HG02763 (cell line): ENCODE measurements at regions not wholly inside any gene's neighbourhood (a gene's known extent, or its start where the extent isn't known, plus 50 kb on each side); places are given as distances from the start of the nearest gene placed in this dataset.
"Not testable (repeated sequence)": the region's sequence is repeated elsewhere in the genome, so short reads cannot be mapped to it uniquely, and the experiment has no call there.

Experiments
- ATAC-seq: cut with Tn5 transposase; IDR thresholded peaks from one replicate; pipeline ENCODE4 v1.9.1; 2021; ENCODE audit warnings: mild to moderate bottlenecking, moderate library complexity; ENCODE audit not compliant: unreplicated experiment

DNA sequence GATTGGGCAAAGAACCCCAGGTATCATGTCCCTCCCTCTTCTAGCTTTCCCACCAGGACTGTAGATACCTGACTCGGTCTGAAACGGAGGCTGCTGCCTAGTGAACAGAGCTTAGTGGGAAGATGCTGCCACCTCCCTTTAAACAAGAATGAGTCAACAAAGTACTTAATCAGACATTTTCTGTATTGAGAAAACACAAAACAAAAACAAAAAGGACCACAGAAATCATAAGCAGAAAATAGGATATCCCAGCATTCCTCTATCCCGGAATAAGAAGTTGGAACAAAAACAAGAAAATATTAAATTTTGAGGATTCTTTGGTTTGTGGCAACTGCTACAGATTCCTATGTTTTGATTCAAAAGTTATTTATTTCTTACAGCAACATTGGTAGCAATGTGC is 51.7 kb upstream of the COL8A1 start:
- ATAC-seq: no peak

DNA sequence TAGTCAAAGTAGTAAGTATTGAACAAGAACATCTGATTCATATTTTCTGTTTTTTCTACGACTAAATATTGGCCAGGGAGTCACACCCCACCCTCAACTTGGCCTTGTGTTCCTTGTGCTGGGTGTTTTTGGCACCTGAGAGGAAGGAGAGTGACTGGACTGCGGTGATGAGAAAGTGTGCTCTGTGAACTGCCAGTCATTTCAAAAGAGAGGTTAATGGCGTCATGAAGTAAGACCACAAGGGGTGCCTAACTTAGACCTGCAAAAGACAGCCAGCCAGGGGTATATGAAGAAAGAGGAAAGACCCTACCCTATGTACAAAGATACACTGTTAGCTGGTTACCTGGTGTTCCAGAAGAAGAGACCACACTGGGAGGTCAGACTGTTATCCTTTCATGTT is 58.4 kb upstream of the COL8A1 start:
- ATAC-seq: no peak

DNA sequence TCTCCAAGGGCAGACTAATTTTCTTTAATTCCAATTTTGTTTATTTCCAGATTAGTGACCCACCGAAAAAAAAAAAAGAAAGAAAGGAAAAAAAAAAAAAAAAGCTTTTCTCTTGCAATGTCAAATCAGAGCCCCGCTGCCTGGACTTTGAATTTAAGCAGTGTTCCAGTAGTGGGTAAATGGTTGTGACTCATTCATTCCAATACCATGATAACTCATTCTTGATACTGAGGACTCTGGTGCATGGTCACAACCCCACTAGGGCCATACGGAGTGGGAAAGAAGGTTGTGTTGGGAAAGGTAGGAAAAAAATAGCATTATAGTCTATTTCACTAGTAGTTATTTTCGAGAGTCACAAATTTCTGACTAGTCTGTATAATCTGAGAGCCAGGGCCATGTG is 59.1 kb upstream of the COL8A1 start:
- no peak for ATAC-seq

DNA sequence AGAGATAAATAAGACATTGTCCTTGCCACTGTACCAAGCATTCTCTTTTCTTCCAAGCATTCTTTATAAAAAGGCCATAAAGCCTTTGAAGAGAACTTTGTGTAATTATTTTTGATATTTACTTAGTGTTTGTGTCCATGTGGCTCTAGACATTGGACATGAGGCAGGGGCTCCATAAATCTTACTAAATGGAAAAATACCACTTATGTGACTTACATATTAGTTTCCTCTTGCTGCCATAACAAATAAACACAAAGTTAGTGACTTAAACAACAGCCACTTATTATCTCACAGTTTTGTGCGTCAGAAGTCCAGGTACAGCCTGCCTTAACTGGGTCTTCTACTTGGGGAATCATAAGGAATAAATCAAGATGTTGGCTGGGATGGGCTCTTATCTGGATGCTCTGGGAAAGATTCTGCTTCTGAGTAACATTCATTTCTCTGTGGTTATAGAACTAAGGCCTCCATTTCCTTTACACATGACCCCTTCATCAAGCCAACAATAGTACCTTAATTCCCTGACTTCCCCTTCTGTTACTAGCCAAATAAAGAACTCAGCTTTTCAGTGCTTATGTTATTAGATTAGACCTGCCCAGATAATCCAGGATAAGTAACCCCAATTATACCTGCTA is 59.9 kb upstream of the COL8A1 start:
- ATAC-seq: no peak

DNA sequence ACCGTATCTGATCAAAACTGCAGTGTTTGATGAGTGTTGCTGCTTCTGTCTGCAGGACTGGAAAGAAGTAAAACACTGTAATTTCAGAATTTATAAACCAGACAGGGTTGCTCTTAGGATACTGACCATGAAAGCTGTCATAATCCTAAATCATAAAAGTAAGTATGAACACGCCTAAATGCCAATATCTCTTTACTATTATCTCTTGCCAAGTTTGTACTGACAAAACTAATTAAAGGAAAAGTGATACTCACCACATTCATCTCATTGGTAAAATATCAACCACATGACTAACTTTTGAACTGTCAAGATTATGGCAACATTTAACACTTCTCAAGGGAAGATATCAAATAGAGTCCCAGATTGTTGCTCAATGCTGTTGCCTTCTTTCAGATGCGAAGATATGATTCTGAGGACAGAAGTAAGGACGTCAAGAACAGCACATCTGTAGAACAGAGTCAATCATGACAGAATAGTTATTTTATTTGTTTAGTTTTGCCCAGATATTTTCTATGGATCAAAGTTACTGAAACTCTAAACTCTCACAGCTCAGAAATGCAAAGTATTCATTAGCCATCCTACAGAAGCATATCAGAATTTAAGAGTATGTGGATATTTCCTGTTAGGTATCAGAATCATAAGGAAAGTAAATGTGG is 61.4 kb upstream of the COL8A1 start:
- ATAC-seq: no peak

DNA sequence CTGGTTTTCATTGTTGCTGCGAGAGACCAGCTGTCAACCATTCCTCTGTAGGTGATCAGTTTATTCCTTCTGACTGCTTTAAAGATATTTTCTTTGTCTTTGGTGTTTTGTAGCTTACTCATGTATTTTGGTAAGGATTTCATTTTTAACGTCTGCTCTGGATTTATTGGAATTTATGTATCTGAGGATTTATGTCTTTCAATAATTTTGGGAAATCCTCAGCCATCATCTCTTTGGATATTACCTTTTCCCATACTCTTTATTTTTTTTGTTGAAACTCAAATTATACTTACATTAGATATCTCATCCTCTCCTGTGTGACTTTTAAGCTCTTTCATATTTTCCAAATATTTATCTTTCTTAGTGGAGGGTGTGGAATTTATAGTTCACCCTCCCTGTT is 62.7 kb upstream of the COL8A1 start:
- no peak for ATAC-seq

DNA sequence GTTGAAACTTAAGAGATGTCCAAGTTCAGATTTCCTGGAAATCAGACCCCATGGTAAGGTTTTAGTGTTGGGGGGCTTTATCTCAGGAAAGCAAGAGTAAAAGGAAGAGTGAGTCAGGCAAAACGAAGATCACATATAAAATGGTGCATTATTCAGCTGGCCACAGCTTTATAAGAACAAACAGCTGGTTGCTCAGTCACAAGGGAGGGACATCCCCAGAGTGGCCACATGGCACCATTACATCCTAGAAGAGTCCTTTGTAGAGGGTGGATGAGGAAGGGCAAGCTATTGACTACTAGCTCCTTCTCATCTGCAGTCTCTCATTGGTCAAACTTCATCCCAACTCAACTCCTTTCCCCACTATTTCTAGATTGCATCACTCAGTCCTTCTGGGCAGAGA is 68.3 kb upstream of the COL8A1 start:
- ATAC-seq: no peak

DNA sequence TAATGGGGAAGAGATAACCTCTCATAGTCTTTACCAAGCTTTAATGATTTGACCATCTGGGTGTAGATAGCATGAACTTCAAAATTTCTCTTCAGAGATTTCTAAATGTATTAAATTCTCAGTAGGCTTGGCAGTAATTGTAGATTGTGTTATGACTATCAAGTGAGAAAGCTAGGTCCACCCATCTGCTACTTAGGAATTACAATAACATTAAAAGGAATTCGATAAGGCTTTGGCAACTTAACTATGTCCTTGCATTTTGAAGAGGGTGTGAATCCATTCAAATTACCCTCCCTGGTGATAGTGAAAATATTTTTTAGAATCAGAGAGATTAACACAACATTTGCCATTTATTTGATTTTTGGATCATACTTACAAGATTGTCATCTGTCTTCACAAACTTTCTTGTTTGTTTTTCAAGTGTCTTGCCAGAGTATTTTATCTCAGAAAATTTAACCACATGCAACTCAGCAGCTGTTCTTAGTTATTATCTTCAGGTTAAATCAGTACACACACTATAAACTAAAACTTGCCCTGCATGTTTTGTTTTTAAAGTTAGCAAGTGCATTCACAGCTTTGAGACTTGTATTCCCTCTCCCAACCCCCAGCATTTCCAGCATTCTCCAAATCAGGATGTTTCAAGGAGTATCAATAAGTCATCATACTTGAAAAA is 69.6 kb upstream of the COL8A1 start:
- ATAC-seq: no peak

DNA sequence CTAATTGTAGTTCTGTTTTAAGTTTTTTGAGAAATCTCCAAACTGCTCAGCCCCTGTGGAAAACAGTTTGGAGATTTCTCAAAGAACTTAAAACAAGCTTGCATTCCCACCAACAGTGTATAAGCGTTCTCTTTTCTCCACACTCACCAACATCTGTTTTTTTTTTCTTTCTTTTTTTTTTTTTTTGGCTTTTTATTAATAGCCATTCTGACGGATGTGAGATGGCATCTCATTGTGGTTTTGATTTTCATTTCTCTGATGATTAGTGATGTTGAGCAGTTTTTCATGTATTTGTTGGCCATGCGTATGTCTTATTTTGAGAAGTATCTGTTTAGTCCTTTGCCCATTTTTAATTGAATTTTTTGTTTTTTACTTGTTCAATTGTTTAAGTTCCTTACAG is 73.1 kb upstream of the COL8A1 start:
- no peak for ATAC-seq

DNA sequence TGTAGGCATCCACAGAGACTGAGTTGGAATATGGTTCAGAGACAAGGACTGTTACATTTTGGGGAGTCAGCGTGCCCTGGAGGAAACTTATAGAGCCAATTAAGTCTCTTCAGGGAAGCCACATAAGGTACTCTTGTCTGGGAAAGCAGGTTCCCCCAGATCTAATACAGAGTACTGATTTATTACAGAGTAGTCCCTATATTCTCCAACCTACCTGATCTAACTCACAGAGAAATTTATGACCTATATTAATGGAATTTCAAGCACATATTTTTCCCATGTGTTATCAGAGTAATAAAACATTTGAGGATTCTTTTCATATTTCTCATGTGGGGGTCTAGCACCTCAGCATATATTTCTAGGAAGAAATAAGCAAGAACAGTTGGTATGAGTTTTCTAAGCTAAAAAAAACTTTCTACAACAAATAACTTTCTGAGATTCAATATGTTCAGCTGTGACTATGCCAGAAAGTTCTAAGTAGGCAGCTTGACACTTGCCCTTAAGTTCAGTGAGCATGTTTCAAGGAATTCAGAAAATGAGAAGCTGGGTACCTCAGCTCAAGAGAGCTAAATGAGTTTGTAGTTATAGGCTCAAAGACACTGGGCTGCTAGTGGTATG is 75.3 kb upstream of the COL8A1 start:
- ATAC-seq: no peak

DNA sequence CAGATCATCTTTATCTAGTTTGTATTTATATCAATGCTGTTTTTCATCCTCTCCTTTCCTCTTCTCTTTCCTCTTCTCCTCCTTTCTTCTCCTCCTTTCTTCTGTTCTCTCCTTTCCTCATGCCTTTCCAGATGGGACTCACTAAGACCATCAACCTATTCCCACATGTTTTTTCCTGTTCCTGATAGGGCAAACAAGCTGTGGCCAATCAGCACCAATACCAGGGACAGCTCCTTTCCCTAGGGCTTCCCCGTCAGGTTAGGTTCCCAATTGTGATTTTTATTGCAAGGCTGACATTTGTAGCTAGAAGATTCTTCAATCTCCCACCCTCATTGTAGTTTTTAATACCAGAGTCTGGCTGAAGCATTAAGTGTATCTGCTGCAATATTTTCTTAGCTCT is 76.3 kb upstream of the COL8A1 start:
- ATAC-seq: no peak

DNA sequence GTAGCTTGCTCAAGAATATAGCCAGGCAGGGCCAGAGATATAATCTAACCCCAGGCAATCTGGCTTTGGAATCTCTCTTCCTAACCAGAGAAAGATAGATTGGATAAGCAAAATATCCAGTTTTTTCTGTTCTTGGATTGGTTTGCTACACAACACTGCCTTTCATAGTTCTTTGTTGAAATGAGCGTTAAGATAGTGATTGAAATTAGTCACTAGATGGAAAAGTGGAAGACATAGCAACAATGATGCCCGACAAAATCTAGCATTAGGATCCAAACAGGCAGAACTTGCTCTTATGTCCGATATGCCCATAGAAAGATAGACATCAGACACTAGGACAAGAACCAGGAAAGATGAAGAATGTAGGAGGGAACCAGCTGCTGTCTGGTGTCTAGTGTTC is 77.3 kb upstream of the COL8A1 start:
- no peak for ATAC-seq

DNA sequence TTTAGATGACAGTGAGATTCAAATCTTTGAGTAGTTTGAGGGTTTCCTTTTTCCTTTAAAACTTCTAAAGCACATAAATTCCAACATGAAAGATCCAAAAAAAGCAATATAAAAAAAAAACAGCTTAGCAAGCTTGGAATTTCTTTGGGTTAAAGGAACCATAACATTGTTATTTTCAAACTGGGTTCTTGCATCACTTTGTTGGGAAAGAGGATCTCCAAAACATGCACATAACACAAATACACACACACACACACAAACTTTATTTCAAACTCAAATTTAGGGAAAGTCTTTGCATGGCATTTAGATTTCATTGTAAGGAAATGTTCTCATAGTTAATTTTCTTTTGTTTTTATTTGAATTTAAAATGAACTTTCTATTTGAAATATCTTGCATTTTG is 79.2 kb upstream of the COL8A1 start:
- no peak for ATAC-seq

DNA sequence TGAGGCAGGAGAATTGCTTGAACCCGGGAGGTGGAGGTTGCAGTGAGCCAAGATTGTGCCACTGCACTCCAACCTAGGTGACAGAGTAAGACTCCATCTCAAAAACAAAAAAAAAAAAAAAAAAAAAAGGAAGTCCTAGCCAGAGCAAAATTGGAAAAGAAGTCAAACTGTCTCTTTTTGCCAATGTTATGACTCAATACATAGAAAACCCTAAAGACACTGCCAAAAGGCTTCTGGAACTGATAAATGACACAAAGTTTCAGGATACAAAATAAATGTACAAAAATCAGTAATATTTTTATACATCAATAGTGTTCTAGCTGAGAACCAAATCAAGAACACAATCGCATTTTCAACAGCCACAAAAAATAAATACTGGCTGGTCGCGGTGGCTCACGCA is 82.5 kb upstream of the COL8A1 start:
- ATAC-seq: not testable (repeated sequence)

DNA sequence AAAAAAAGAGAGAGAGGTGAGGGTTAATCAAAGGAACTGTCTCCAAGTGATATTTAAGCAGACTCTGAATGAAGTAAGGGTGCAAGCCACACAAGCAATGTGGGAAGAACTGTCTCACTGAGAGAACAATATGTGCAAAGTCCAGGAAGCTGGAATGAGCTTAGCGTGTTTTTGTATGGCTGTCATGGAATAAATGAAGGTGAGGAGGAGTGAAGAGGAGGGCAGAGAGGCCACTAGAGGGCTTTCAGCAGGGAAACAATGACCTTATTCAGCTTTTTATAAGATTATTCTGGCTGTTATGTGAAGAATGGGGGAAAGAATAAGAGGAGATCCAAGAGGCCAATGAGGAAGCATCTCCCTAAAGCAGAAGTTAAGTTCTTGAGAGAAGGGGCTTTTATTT is 86.9 kb upstream of the COL8A1 start:
- ATAC-seq: no peak

DNA sequence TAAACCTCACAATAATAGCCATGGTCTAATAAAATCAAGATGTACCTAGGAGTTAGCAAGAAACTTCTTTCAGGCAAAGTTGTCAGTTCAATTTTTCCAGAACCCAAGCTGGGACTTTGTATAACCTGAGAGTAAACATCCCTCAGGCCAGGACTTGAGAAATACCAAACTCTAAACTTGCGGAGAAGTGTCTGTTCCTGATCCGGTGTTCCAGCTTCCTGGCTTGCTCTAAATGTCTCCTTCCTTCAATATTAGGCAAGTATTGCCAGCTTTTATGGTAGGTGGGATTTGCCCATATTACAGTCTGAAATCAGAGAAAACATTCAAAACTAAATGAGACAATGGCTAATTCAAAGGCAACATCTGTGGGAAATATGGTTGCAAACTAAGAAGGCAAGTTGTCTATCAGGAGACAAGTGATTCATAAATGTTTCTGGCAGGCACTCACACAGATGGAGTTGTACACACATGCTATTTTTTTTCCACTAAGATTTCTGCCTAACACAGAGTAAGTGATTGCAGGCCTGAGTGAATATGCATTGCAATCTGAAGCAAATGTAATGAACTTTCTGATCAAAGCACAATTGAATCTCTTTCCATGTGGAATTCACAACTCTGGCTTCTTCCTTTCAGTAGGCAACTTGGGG is 88.3 kb upstream of the COL8A1 start:
- no peak for ATAC-seq

DNA sequence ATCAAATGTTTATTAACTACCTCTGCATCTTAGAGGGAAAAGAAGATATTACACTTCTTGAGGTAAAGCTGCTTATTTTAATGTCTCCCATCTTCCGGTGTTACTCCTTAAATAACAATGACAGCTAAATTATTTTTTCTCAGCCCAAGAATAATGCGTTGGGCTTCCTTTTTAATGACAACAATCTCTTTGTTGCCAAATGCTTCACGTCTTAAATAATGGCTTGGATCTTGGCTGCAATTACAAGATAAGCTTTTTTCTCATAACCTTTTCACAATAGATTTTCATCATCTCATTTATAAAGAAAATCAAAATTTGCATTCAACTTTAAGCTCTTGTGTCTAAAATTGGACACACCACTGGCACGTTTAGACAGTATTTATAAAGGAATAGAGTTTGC is 89.2 kb upstream of the COL8A1 start:
- no peak for ATAC-seq

DNA sequence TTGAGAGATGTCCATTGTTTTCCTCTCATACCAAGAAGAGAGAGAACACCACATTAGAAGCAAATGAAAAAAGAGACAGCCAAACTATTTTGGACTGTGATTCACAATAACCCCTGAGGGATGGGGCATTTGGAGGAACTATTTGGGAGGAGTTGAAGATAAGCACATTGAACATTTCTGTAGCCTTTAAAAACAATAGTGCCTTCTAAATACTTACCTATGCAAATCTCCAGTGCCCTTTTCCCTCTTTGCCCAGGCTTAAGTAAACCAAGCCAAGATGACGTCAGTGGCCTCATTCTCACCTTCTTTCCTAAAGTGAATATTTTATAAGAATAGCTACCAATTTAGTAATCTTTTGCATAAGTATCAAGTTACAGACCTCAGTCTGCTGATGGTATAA is 89.7 kb upstream of the COL8A1 start:
- ATAC-seq: no peak

DNA sequence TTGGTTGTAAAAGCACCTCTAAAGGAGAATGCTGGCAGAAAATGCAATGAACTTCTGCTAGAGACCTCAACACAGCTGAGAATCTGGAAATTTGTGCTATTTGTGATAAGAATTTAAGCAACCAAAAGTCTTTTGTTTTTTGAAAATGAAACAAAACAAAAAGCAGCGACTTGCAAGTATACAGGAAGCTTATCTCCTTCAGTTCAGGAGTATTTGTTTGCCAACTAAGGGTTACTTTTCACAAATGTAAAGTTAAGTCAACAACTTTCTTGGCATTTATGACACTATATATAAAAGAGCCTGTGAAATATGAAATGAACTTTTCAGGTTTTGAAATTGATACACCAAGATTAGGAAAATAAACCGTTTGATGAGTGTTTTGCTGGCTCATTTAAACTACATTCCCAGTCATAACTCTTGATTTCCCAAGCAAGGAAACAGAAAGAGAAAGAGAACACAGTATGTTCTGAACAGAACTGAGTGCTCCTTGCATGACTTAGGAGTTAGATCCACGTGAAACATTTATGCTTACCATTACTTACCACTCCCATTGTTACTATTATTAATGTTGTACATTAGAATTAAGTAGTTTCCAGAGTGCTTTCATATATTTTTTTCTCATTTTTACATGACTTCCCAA is 92.3 kb upstream of the COL8A1 start:
- no peak for ATAC-seq

DNA sequence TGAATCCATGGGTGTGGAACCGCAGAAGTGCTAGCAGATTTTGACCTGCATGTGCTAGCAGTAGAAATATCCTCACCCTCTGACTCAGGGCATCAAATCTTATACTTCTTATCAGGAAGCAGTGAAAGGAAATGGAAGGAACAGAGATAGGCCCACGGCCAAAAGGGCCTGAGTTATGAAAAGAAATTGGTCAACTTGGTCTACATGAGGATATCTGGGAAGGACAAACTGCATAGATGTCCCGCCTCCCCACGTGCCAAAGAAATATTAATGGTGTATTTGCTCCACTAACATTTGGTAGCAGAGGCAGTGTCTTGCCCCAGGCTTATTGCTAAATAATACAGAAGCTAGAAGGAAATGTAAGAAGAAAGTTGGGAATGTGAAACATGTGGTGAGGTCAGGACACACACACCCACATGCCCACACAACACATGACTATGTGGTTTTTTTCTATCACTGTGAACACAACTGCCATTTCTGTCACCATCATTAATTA is 93.6 kb upstream of the COL8A1 start:
- ATAC-seq: no peak

DNA sequence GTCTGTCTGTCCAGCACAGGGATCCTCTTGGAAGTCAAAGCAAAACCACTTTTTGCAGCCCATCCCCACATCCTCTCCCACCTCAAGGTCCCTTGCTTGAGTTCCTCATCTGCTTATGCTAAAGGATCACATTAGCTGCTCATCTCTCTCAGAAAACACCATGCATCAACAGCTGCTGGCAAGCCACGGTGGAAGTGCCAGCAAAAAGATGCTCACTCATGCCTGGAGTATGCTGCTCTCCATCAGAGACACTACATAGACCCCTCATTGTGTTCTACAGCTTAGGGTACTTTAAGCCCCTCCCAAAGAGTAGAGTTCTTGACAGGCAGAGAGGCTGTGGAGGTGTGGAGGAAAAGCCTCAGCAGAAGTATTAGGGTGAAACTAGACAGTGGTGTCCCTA is 94.6 kb upstream of the COL8A1 start:
- no peak for ATAC-seq
